ENCODE measurements at regions not wholly inside any gene's neighbourhood (a gene's known extent, or its start where the extent isn't known, plus 50 kb on each side); places are given as distances from the start of the nearest gene placed in this dataset.

- Histone ChIP-seq H2AFZ (ENCODE audit: low read length) (no peak overlapping the region), H4K20me1 (ENCODE audit: control insufficient read depth, extremely low read depth, insufficient read depth, low read length) (no peaks in the 10 kb centered on the region), H3K4me1 (ENCODE audit: control insufficient read depth, extremely low read depth, insufficient read depth, low read length) (no peaks in the 10 kb centered on the region), H3K4me3 (replicated peaks in 1 of 4; ENCODE audit: control extremely low read depth in 1 of 4, insufficient read depth in 1 of 4, low read depth in 3 of 4, low read length in 4 of 4) (no peak overlapping the region), H3K27ac (ENCODE audit: insufficient read depth, low read length) (no peak overlapping the region), H3K36me3 (ENCODE audit: control insufficient read depth, insufficient read depth, low read length) (no peaks in the 10 kb centered on the region), H3K27me3 (ENCODE audit: control insufficient read depth, insufficient read depth, low read length) (no peaks in the 10 kb centered on the region), H3K79me2 (ENCODE audit: control insufficient read depth, insufficient read depth, low read length) (no peaks in the 10 kb centered on the region), H3K9me3 (ENCODE audit: control insufficient read depth, insufficient read depth, low read depth, low read length) (no peaks in the 10 kb centered on the region), H3K9ac (ENCODE audit: insufficient read depth, low read length) (no peak overlapping the region), H3K4me2 (ENCODE audit: extremely low read depth, insufficient read depth, low read length) (no peak overlapping the region)
- DNase-seq (ENCODE audit: low read depth in 2 of 2): peak in 1 of 2 donors; percentile 27
- TF ChIP-seq CTCF (conservative IDR thresholded peaks at IDR 0.05 in 1 of 2, IDR thresholded peaks at IDR 0.05 in 1 of 2; ENCODE audit: low read depth in 1 of 2, low read length in 2 of 2) (no peak), EZH2 (IDR thresholded peaks at IDR 0.05; ENCODE audit: low read length, missing control alignments) (no peak)
Observed at GRCh38 chr3:124079912-124080276, 88.0 kb upstream of the ROPN1 start.

GRCh38 chr3:124082343-124082742 lies 90.4 kb upstream of the ROPN1 start:
- DNase-seq (ENCODE audit: low read depth in 2 of 2): no peak
- Histone ChIP-seq H3K27ac (ENCODE audit: insufficient read depth, low read length) (no peak overlapping the region), H3K4me2 (ENCODE audit: extremely low read depth, insufficient read depth, low read length) (no peak overlapping the region), H3K79me2 (ENCODE audit: control insufficient read depth, insufficient read depth, low read length) (no peaks in the 10 kb centered on the region), H3K36me3 (ENCODE audit: control insufficient read depth, insufficient read depth, low read length) (no peaks in the 10 kb centered on the region), H3K27me3 (ENCODE audit: control insufficient read depth, insufficient read depth, low read length) (no peaks in the 10 kb centered on the region), H4K20me1 (ENCODE audit: control insufficient read depth, extremely low read depth, insufficient read depth, low read length) (no peaks in the 10 kb centered on the region), H2AFZ (ENCODE audit: low read length) (no peak overlapping the region), H3K9me3 (ENCODE audit: control insufficient read depth, insufficient read depth, low read depth, low read length) (no peaks in the 10 kb centered on the region), H3K9ac (ENCODE audit: insufficient read depth, low read length) (no peak overlapping the region), H3K4me1 (ENCODE audit: control insufficient read depth, extremely low read depth, insufficient read depth, low read length) (no peaks in the 10 kb centered on the region), H3K4me3 (replicated peaks in 1 of 4; ENCODE audit: control extremely low read depth in 1 of 4, insufficient read depth in 1 of 4, low read depth in 3 of 4, low read length in 4 of 4) (no peak overlapping the region)
- TF ChIP-seq CTCF (conservative IDR thresholded peaks at IDR 0.05 in 1 of 2, IDR thresholded peaks at IDR 0.05 in 1 of 2; ENCODE audit: low read depth in 1 of 2, low read length in 2 of 2): no peak
- TF ChIP-seq EZH2 (IDR thresholded peaks at IDR 0.05; ENCODE audit: low read length, missing control alignments): no peak

GRCh38 chr3:124084022-124084881 lies 92.3 kb upstream of the ROPN1 start:
- Histone ChIP-seq H3K4me3 (replicated peaks in 1 of 4; ENCODE audit: control extremely low read depth in 1 of 4, insufficient read depth in 1 of 4, low read depth in 3 of 4, low read length in 4 of 4) (no peak overlapping the region), H3K9me3 (ENCODE audit: control insufficient read depth, insufficient read depth, low read depth, low read length) (no peaks in the 10 kb centered on the region), H2AFZ (ENCODE audit: low read length) (no peak overlapping the region), H3K9ac (ENCODE audit: insufficient read depth, low read length) (no peak overlapping the region), H3K27ac (ENCODE audit: insufficient read depth, low read length) (no peak overlapping the region), H3K36me3 (ENCODE audit: control insufficient read depth, insufficient read depth, low read length) (no peaks in the 10 kb centered on the region), H4K20me1 (ENCODE audit: control insufficient read depth, extremely low read depth, insufficient read depth, low read length) (no peaks in the 10 kb centered on the region), H3K79me2 (ENCODE audit: control insufficient read depth, insufficient read depth, low read length) (no peaks in the 10 kb centered on the region), H3K27me3 (ENCODE audit: control insufficient read depth, insufficient read depth, low read length) (no peaks in the 10 kb centered on the region), H3K4me2 (ENCODE audit: extremely low read depth, insufficient read depth, low read length) (no peak overlapping the region), H3K4me1 (ENCODE audit: control insufficient read depth, extremely low read depth, insufficient read depth, low read length) (no peaks in the 10 kb centered on the region)
- DNase-seq (ENCODE audit: low read depth in 2 of 2): peak in 1 of 2 donors; percentile 33
- no peak for TF ChIP-seq CTCF (conservative IDR thresholded peaks at IDR 0.05 in 1 of 2, IDR thresholded peaks at IDR 0.05 in 1 of 2; ENCODE audit: low read depth in 1 of 2, low read length in 2 of 2)
- TF ChIP-seq EZH2 (IDR thresholded peaks at IDR 0.05; ENCODE audit: low read length, missing control alignments): no peak

All from fibroblast of lung (primary cell).